SK-N-SH (cell line): ENCODE measurements at regions not wholly inside any gene's neighbourhood (a gene's known extent, or its start where the extent isn't known, plus 50 kb on each side); places are given as distances from the start of the nearest gene placed in this dataset.

Experiments
- CTCF ChIP-seq: fragments of 200-600 bp; sonication (generic); IDR thresholded peaks from 2 replicates; pipeline ENCODE4 v1.6.1; 2017; ENCODE audit warnings: antibody characterized with exemption, mild to moderate bottlenecking, moderate library complexity
- EP300 ChIP-seq, 2 experiments: IDR thresholded peaks; 2 replicates each; pipeline versions ENCODE4 v1.4.0 to v1.6.1; 2012; ENCODE audit warnings: borderline replicate concordance in 1 of 2, low read depth in 1 of 2, low read length in 1 of 2
- RCOR1 ChIP-seq: fragments of 150-350 bp; IDR thresholded peaks from 2 replicates; pipeline ENCODE4 v1.6.1; 2017; ENCODE audit warnings: antibody characterized with exemption, low read length
- REST ChIP-seq: IDR thresholded peaks from 2 replicates; pipeline ENCODE4 v1.6.1; 2012; ENCODE audit warnings: mild to moderate bottlenecking, low read depth, low read length, moderate library complexity

GRCh38 chr7:49596701-49597491, 176.5 kb upstream of the VWC2 start:
- TF ChIP-seq CTCF (no peak), EP300 (IDR thresholded peaks at IDR 0.05; ENCODE audit: borderline replicate concordance in 1 of 2, low read depth in 1 of 2, low read length in 1 of 2) (no peak), REST (no peak), RCOR1 (no peak)
